Superior temporal gyrus (tissue), 1 donor: ENCODE measurements at regions not wholly inside any gene's neighbourhood (a gene's known extent, or its start where the extent isn't known, plus 50 kb on each side); places are given as distances from the start of the nearest gene placed in this dataset.

Experiments used
- DNase-seq: peaks from one replicate; pipeline ENCODE4 v3.0.0-alpha.2; 2016; ENCODE audit errors: extremely low spot score

DNA sequence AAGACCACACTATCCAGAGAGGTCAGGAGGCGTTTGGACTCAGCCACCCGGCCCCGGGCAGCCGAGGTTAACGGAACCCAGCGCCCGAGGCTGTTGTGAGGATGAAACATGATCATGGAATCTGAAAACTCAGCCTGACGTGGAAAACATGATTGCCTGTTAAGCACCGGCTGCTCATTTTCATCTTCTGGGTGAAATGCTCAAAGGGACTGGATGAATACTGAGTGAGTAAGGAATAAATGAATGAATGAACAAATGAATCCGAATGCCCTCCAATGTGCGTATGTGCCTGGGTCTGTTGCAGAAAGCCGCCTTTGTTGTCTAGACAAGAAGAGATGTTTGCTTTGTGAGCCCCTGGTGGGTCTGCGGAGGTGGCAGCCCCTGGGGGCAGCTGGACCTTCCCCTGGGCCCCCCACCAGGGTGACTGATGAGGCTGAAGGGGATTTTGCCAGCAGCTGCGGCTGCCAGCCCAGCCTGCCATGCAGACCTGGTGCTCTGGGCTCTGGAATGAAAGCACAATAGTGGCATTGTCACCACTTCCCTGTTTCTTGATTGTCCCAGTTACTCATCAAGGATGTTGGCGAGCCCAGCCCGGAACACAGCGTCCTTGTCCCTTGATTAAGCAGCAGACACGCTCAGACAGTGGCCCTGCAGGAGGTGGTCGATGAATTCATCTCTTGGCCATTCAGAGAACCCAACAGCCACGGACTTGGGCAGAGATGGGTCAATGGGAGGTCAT is 211.1 kb downstream of the ANKRD60 start:
- DNase-seq, result peak; percentile 92

GRCh38 chr20:58016779-58017178 is 211.7 kb downstream of the ANKRD60 start:
- no peak for DNase-seq

- no peak for DNase-seq
Observed at GRCh38 chr20:58014628-58015315, 213.7 kb downstream of the ANKRD60 start.

DNA sequence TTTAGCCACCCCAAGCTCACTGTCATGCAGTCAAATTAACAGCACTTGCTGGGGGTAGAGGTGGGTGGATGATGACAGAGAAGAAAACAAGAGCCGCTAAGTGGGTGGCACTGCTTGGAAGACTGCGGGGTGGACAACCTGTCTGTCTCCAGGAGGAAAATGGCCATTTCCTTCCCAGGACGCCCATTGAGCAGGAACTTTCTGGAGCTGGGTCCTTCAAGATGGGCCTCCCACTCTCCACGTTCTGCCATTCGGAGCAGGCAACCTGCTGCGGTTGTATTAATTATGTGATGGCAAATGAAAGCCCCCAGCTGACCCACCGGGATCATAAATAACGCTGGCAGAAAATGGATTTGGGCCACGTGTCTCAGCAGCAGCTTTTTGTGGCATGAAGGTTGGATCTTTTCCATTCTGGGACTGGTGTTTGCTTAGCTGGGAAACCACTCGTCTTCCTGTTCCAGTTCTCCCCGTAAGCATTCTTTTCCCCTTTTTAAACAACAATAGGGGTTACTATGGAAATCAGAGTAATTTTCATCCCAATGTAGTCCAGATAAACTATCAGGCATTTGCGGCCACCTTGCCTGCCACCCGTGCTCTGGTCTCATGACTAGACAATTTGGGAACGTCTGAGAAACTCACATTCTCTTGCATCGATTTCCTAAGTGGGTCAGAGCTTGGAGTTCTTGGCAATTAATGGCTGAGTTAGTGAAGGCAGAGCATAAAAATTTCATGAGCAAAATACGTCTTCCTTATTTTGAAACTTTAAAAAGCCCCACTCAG is 215.5 kb downstream of the ANKRD60 start:
- peak; percentile 29 for DNase-seq

DNA sequence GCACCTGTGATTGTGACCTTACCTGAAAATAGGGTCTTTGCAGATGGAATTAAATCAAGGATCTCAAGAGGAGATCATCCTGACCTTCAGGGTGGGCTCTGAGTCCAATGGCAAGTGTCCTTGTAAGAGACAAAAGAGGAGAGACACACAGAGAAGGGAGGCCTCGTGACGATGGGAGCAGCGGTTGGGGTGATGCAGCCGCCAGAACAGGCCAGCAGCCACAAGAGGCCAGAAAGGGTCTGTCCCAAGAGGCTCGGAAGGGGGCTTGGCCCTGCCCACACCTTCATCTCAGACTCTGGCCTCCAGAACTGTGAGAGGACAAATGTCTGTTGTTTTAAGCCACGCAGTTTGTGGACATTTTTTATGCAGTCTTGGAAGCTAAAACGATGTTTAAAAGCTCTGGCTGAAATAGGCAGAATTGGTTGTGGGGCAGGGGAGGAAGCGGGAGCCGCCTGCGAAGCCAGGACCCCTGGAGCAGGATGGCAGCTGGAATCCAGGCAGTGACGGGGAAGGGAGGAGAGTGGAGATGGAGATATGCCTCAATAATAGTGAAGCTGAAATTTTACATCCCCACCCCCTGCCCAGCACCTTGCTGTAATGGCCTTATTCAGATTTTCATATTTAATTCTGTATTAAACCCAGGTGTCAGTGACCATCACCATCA is 216.4 kb downstream of the ANKRD60 start:
- DNase-seq, result no peak

DNA sequence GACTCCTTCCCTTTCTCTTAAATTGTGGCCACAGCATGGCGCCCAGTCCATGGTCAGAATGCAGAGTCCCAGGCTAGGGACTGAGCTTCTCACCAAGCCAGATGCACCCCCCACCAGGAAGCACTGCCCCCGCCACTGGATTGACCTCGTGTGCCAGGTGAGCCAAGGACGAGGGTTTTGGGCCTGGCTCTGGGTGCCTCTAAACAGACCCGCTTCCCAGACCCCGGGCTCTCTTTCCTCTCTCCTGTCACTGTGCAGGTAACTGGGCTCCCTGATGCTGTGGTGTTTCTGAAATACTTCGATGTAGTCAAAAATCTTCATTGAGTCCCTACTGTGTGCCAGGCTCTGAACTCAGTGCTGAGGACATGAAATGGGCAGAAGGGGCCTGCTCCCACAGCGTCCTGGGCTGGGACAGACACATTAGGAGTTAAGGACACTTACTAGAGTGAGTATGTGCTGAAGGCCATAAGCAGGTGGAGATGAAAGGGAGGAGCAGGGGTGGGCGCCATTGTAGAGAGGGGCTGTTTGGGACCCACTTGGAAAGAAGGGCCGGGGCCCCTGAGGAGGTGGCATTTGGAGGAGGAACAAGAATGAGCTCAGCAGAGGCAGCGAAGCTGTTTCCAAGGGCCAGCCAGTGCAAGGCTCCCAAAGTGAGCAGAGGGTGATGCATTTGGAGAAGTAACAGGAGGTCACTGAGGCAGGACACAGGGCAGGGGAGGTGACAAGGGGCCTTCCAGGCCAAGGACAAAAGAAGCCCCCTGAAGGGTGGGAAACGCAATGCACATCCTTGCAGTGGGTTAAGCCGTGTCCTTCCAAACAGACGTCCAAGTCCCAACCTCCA is 217.1 kb downstream of the ANKRD60 start:
- no peak for DNase-seq

DNA sequence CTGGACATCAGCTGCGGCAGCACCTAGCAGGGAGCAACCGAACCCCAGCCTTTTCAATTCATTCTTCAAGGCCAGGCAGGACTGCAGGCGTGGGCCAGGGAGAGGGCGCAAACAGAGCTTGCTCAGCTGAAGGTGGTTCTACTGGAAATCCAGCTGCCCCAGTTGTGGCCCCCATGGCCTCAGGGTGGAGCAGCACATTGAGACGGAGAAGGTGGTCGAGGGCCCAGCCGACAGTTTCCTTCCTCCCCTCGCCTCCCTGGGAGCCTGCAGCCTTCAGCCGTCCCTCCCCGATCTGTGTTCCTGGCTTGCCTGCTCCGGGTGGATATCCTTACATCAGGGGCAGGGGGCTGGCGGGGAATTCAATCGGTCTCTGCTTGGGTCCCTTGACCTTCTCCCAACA is 217.8 kb downstream of the ANKRD60 start:
- no peak for DNase-seq

DNA sequence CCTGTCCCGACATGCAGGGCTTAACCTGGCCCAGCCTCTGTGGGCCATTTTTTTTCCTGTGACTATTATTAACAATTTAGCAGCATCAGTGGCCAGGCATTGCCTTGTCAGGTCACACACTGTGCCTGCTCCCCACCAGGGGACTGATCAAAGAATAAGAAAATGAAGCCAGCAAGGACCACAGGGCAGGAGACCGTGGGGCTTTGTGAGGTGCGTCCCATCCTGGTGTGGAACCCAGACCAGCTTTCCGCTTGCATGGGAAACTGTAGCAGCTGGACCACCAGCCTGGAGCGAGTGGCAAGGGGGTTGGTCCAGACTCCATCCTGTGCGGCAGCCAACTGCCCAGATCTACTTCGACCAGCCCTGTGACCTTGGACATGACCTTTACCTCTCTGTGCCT is 218.3 kb downstream of the ANKRD60 start:
- DNase-seq, result no peak

GRCh38 chr20:58008866-58009265 is 219.6 kb downstream of the ANKRD60 start:
- no peak for DNase-seq

DNA sequence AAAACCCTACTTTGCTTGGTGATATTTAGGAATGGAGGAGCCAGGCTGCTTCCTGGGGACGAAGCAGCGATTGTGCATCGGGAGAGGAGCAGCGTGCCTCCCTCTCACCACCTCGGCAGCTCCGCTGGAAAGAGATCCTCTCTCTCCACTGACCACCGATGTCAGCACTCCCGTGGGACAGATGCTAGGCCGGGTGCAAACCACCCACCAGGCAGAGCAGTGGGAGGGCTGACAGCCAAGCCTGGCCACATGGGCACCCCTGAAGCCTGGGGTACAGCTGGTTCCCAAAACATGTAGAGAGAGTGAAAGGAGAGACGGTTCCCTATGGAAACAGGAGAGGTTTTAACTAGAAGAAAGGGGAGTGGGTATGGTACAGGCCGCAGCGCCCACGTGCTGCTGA is 220.0 kb downstream of the ANKRD60 start:
- no peak for DNase-seq

DNA sequence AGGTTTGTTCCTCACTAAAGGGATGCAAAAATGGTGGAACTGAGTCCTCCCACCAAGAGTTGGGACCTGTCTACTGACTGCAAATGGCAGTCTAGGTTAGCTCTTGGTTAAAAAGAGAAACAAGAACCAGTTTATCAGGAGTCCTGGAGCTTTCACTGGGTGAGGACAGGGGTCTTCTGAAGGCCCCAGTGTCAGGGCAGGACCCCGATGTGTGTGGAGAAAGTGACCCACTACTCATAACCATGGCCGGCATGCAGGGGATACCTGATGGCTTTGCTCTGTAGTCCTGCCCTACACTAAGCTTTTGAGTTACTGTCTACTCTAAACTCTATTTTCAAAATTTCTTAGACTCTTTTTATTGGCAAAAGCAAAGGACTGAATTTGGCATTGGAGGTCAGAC is 220.5 kb downstream of the ANKRD60 start:
- DNase-seq, result no peak

DNA sequence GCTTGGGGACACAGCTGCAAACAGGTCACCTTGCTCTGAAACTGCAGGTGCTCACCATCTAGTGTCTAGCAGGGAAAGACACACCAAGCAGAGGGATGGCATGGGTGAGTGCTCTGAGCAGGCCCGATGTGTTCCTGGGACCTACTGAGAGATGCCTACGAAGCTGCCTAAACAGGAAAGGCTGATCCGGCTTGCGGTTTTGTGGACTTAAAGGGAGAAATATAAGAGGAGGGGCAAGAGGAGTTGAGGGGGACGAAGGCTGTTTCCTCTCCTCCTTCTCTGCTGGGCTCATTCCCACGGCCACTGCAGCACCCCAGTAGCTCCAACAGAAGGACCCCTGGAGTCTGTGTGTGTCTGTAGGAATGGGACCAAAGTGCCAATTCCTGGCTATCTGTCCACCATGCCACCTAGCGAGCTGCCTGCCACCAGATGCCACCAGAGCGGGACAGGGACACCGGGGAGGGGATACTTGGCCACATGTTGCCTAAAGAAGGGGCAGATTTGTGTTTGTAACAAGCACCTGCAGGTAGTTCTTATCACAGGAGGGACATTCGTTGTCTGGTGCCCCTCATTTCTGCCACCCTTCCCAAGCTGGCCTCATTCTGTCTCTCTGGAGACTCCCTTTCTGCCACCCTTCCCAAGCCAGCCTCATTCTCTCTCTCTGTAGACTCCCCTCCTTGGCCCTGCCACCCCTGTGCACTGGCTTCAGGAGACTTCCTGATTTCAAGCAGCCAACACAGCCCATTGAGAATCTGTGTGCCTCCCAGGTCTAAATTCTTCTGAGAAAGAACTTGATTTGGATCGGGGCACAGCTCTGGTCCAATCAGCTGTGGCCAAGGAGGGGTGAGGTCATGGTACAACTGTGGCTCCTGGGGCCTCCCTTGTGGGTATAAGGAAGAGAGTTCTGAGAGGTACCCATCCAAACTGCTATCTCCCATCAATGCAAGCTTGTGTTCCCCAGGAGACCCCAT is 221.8 kb downstream of the ANKRD60 start:
- DNase-seq, result no peak

GRCh38 chr20:58005581-58006345 is 222.7 kb downstream of the ANKRD60 start:
- DNase-seq, result no peak

DNA sequence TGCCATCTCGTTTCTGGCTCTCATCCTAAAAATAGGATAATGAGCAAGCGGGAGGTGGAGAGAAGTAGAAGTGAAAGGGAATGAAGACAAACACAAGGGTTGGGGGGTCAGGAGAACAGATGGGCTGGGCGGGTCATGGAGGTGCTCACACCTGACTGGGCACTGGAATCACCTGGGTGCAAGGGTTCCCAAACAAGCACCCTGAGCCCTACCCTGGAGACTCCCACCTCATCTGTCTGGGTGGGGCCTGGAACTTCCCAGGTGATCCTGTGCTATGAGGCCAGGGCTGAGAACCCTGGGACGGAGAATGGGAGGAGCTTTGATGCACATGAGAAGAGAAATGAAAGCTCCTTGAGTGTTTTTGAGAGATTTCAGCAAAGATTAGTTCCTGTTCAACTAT is 223.6 kb downstream of the ANKRD60 start:
- DNase-seq, result no peak

DNA sequence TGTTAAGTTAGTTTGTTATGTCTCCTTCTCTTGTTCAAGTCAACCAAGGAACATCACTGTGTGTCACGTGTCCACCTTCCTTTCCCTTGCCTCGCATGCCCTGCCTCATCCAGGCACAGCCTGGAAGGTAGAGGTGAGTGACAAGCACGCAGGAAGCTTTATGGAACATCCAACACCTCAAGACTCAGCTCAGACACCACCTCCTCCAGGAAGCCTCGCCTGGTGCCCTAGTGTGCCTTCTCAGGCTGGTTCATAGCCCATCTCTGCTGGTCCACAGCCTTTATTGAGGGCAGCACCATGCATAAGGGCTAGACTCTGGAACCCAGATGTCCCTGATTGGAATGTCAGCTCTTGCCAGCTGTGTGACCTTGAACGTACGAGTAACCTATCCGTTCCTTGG is 224.3 kb downstream of the ANKRD60 start:
- DNase-seq, result no peak

DNA sequence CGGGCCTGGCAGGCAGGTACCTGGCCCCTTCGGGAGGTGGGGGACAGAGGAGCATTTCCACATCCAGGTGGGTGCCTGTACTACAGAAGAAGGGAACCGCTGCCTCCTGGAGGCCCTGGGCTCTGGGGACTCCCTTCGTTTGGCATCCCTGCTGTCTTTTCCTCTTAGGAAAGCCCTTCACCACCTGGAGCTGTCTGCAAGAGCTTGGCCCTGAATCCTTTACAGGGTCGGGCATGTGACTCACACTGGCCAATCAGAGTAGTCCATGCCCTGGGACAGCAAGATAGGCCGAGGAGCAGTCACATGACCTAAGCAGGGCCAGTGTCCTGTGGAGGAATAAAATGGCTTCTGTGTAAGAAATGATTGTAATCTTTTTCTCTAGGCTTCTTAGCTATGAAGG is 224.9 kb downstream of the ANKRD60 start:
- DNase-seq, result no peak

DNA sequence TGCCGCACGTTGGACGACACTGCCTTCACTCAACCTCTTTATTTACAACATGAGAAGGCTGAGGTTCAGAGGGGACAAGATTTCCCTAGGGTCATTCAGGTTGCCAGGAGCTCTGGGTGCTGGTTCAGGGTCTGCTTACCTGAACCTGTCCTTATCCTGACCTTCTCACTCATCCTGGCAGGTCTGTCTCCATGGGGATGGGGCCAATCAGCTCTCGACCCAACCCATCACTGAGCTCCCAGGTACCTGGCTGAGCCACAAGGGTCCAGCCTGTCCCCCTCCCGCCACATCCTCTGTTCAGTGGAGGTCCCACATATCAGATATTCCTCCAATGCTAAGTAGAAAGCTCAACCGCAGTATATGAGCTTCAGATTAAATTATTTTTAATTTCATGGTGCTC is 225.6 kb downstream of the ANKRD60 start:
- DNase-seq, result no peak

GRCh38 chr20:58001946-58002345 is 226.5 kb downstream of the ANKRD60 start:
- DNase-seq, result no peak

DNA sequence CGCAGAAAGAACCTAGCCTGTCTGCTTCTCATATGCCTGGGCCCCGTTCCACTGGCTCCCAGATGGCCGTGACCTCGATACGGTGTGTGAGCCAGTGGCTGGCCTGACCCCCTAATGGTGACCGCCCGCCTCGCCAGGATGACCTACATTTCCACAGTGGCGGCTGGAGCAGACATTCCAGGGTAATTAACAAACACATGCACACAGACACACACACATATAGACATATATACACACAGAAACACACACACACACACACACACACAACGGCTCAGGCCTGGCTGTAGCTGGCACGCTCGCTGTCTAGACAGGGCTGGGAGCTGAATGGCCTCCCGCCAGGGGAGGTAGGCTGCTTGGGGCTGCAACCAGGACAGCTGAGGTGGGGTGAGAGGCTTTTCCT is 227.1 kb downstream of the ANKRD60 start:
- DNase-seq, result no peak
